DLD1 (cell line): ENCODE measurements at regions not wholly inside any gene's neighbourhood (a gene's known extent, or its start where the extent isn't known, plus 50 kb on each side); places are given as distances from the start of the nearest gene placed in this dataset.
"Not testable (repeated sequence)": the region's sequence is repeated elsewhere in the genome, so short reads cannot be mapped to it uniquely, and the experiment has no call there.

ENCODE experiments used
- in situ Hi-C: cut with HindIII; loops from 2 replicates; pipeline ENCODE4 v1.10.0; 2017; ENCODE audit warnings: low sequenced_read_pairs

DNA sequence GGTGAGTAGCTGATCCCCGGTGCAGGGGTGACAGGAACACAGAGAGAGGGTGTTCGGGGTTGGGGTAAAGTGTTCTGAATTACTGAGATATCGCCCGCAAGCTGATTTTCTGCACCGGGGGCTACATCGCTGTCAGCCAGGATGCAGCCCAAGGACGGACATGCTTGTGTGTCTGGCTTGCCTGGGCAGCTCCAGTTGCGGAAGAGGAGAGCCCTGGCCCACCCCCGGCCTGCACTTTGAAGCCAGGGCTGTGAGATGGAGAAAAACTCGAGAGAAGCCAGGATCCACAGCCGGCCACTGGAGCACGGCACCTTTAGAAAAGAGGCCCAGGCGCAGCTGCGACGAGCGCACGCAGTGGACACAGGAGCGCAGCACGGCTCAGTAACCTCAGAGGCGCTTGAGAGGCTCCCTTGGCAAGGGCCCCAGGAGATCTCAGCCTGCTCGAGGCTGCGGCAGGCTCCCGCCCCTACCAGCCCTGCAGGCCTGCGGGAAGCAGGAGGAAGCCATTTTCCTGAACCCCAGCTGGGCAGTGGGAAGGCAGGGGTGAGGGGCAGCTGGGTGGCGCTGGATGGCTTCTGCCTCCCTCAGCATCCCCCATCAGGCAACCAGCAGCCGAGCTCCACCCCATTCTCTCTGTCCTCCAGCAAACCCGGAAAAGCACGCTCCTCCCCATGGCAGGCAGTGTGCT, 59.2 kb downstream of the C9orf50 start:
- in situ Hi-C loops = no loop called here

- in situ Hi-C loops = no loop called here
These were observed 60.0 kb downstream of the C9orf50 start for GRCh38 chr9:129560881-129561306.

DNA sequence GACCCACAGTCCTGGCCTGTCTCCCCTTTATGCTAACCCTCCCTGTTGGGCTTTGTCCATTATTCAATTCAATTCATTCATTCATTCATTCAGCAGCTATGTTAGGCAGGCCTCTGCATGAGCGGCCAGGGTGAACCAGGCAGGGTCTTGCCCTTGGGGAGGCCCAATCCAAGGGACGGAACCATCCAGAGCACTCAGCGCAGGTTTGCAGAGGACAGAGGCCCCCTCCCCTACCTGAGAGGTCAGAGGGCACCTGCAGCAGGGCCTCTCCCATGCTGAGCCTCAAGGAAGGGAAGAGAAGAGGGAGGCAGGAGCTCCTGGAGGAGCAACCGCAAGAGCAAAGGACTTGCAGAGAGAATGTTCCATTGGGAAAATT, 61.4 kb downstream of the C9orf50 start:
- in situ Hi-C loops = no loop called here

- in situ Hi-C loops = no loop called here
These were observed 62.1 kb downstream of the C9orf50 start for GRCh38 chr9:129558551-129559505.

DNA sequence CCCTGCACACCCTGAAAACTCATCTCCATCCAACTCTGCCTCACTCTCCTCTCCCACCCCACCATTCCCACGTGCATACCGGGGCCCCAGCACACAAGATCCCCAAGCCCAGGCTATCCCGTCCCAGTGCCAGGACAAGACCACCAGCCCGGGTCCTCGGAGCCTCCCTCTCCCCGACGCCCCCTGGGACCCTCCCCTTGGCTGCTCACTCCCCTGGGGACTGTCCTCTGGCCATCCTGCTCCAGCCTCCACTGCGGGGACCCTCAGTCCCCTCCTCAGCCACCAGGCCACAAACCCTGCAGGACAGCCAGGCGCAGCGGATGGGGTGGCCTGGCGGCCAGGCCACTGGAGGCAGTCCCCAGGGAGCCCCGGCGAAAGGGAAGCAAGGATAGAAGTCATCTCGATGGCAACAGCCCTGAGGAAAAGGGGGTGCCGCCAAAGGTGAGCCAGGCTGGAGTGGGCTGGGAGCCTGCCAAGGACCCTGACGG, 62.8 kb downstream of the C9orf50 start:
- in situ Hi-C loops = no loop called here

GRCh38 chr9:129557192-129558036, 63.5 kb downstream of the C9orf50 start:
- in situ Hi-C loops = no loop called here

GRCh38 chr9:129556491-129557191, 64.3 kb downstream of the C9orf50 start:
- in situ Hi-C loops = no loop called here

- in situ Hi-C loops = no loop called here
These were observed 65.2 kb downstream of the C9orf50 start for GRCh38 chr9:129555512-129556215.

- in situ Hi-C loops = no loop called here
These were observed 66.3 kb downstream of the C9orf50 start for GRCh38 chr9:129554649-129555048.

DNA sequence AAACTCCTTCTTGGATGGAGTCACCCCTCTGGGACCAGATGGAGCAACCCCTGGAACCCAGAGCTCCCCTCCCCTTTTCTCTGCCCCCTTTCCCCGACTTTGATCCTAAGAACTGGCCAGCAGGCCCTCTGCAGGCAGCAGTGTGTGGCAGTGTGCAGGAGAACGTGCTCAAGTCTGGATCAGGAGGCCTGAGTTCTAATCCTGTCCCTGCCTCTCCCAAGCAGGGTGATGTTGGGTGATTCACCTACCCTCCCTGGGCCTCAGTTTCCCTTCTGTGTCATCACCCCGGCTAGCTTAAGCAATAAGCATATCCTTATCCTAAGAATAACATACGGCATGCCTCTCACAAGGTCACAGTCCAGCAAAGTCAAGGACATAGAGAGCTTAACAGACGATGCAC, 67.6 kb downstream of the C9orf50 start:
- in situ Hi-C loops = no loop called here

DNA sequence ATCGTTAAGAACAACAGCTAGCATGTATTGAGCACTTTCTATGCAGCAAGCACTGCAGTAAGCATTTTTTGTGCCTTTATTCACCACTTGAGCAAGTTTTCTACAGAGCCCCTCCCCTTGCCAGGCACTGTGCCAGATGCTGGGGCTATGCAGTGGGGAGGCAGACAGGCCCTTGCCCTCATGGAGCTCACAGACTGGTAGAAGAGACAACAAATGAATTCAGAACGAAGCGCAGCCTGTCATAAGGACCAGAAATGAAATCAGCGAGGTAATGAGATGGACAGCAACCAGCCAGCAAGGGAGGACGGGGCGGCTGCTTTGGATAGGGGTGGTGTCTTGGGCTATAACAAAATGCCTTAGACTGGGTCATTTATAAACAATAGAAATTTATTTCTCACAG, 68.8 kb downstream of the C9orf50 start:
- in situ Hi-C loops = no loop called here

GRCh38 chr9:129551393-129551973, 69.4 kb downstream of the C9orf50 start:
- in situ Hi-C loops = no loop called here

DNA sequence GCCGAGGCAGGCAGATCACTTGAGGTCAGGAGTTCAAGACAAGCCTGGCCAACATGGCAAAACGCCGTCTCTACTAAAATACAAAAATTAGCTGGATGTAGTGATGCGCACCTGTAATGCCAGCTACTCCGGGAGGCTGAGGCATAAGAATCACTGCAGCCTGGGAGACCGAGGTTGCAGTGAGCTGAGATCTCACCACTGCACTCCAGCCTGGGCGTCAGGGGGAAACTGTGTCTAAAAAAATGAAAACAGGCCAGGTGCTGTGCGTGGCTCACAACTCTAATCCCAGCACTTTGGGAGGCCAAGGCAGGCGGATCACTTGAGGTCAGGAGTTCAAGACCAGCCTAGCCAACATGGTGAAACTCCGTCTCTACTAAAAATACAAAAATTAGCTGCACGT, 69.9 kb downstream of the C9orf50 start:
- in situ Hi-C loops = not testable (repeated sequence)

GRCh38 chr9:129550199-129550839, 70.6 kb downstream of the C9orf50 start:
- in situ Hi-C loops = no loop called here

- in situ Hi-C loops = loop anchor here (10.0 kb wide), 1 partner anchor 145 kb away; no protein-coding TSS in a partner anchor
These were observed 71.2 kb downstream of the C9orf50 start for GRCh38 chr9:129549684-129550083.

DNA sequence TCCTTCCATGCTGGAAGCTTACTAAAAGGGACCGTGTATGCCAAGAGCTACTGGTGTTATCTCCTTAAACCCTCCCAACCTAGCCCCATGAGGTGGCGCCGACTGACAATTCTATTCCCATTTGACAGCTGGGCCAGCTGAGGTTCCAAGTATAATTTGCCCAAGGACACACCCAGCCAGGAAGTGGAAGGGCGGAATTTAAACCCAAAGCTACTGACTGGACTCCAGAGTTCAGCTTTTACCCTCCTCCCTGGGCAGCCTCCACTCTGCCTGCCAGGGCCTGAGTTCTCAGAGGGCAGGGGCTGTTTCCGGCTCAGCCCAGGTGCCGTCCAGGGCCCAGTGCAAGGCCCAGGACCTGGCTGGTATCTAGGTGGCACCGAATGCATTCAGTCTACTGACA, 71.8 kb downstream of the C9orf50 start:
- in situ Hi-C loops = loop anchor here (10.0 kb wide), 1 partner anchor 146 kb away; no protein-coding TSS in a partner anchor

DNA sequence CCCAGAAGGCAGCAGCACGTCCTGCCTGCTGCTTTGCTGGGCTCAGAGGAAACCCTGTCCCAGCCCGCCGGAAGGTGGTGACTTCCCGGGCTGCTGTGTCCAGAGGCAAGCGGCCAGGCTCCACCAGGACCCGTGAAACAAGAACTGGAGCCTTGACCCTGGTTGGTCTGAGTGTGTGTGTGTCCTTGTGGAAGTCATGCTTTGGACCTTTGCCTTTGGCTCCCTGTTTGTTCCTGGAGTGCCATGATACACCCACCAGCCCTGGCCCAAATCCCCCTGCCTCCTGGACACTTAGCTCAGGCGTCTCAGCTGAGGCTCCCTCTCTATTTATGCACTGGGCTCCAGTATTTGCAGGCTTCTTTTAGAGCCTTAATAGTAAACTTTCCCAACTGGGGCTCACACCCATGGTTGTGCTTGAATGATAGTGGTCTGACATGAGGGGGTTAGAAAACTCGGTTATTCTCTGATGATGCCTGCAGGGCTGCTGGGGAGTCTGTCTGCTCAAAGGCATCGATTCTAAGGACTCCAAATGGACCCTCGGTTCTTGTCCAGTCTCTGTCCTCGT, 72.2 kb downstream of the C9orf50 start:
- in situ Hi-C loops = loop anchor here (10.0 kb wide), 1 partner anchor 146 kb away; no protein-coding TSS in a partner anchor

DNA sequence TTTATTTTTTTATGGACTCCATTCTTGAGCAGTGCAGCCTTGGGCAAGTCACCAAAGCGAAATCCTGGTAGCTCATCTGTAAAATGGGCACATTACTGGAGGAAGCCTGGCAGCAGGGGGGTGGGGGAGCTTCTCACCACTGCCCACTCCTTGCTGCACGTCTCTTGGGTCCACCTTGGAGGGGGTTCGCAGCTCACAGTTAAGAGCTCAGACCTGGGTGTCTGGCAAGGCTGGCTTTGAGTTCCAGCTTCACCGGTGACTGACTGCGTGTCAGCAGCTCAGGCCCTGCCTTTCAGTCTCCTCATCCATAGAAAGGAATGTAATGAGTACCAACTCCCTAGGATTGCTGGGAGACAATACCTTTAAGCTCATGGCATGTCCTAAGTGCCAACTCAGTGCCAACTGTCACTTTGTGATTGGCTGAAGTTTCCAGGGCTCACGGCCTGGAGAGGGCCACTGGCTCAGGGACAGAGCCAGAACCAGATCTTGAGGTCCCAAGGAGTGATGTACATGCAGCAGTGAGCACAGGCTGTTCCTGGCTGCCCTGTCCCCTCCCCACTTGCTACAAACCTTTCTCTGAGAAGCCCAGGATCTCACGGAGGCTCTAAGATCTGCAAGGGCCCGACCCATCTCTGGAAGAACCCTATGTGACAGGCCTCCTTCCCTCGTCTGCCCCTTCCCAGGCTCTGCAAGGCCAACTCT, 72.9 kb downstream of the C9orf50 start:
- in situ Hi-C loops = loop anchor here (10.0 kb wide), 1 partner anchor 147 kb away; no protein-coding TSS in a partner anchor
